IMR-90 (cell line): ENCODE measurements at regions not wholly inside any gene's neighbourhood (a gene's known extent, or its start where the extent isn't known, plus 50 kb on each side); places are given as distances from the start of the nearest gene placed in this dataset.

ENCODE experiments used
- MAFK ChIP-seq: IDR thresholded peaks from 2 replicates; pipeline ENCODE4 v1.6.1; 2012; ENCODE audit warnings: low read depth, low read length, improper control_type of control experiment
- POLR2A ChIP-seq: IDR thresholded peaks from 2 replicates; pipeline ENCODE4 v1.6.1; 2012; ENCODE audit warnings: mild to moderate bottlenecking, low read depth, low read length

DNA sequence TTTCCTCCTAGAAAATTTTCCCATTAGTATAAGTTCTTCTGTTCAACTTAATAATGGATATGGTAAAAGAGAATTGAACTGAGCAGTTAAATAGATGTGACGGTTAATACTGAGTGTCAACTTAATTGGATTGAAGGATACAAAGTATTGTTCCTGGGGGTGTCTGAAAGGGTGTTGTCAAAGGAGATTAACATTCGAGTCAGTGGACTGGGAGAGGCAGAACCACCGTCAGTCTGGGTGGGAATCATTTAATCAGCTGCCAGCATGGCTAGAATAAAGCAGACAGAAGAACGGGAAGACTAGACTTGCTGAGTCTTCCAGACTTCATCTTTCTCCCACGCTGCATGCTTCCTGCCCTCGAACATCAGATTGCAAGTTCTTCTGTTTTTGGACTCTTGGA lies 689.6 kb upstream of the CDH10 start:
- TF ChIP-seq POLR2A, result no peak
- no peak for TF ChIP-seq MAFK
